Progenitor cell of endocrine pancreas (in vitro differentiated cells): ENCODE measurements at regions not wholly inside any gene's neighbourhood (a gene's known extent, or its start where the extent isn't known, plus 50 kb on each side); places are given as distances from the start of the nearest gene placed in this dataset.

Source experiments
- DNase-seq: peaks from one replicate; pipeline ENCODE4 v3.0.0; 2021; ENCODE audit warnings: low spot score; ENCODE audit not compliant: unreplicated experiment
- H3K27ac Mint-ChIP-seq: 2 replicates; pipeline ENCODE4 v1.8.0; 2021; ENCODE audit warnings: mild to moderate bottlenecking, moderate library complexity, mixed read lengths
- H3K27me3 Mint-ChIP-seq: 2 replicates; pipeline ENCODE4 v1.8.0; 2021; ENCODE audit warnings: mixed read lengths
- H3K36me3 Mint-ChIP-seq: 2 replicates; pipeline ENCODE4 v1.8.0; 2022; ENCODE audit warnings: mixed read lengths; ENCODE audit not compliant: insufficient read depth
- H3K4me1 Mint-ChIP-seq: 2 replicates; pipeline ENCODE4 v1.8.0; 2021; ENCODE audit warnings: low read depth, mixed read lengths
- H3K4me3 Mint-ChIP-seq: 2 replicates; pipeline ENCODE4 v1.8.0; 2021; ENCODE audit warnings: low read depth, mild to moderate bottlenecking, moderate library complexity, mixed read lengths
- H3K9me3 Mint-ChIP-seq: 2 replicates; pipeline ENCODE4 v1.8.0; 2021; ENCODE audit warnings: low read depth, mixed read lengths
- TF ChIP-seq, protein P1 (sequence below): fragments of 200-600 bp; sonication (generic); IDR thresholded peaks from one replicate; pipeline ENCODE4 v1.5.0; 2021; ENCODE audit warnings: antibody characterized with exemption, mild to moderate bottlenecking; ENCODE audit not compliant: unreplicated experiment

DNA sequence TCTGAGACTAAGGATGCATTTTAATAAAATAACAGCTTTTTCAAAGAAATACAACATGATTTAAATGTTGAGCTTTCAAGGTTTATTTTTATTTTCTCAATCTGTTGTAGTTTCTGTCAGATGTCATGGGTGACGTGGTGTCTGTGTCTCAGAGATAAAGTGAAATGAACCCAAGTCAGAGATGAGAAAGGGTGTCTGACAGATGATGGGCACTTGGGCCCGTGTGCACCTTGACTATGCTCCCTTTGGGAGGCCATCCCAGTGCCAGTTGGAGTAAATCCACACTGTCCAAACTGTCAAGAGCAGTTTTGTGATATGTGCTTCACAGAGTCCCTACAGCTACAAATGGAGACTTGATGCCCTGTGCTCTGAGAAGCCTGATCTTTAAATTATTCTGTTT, 536.9 kb upstream of the FAM174A start:
- Mint-ChIP-seq H3K9me3 (peaks cover 11% of the 10 kb centered on the region), H3K27ac (no peak overlapping the region), H3K27me3 (no peaks in the 10 kb centered on the region), H3K4me1 (no peaks in the 10 kb centered on the region), H3K4me3 (no peak overlapping the region), H3K36me3 (no peaks in the 10 kb centered on the region)
- TF ChIP-seq, protein P1, sequence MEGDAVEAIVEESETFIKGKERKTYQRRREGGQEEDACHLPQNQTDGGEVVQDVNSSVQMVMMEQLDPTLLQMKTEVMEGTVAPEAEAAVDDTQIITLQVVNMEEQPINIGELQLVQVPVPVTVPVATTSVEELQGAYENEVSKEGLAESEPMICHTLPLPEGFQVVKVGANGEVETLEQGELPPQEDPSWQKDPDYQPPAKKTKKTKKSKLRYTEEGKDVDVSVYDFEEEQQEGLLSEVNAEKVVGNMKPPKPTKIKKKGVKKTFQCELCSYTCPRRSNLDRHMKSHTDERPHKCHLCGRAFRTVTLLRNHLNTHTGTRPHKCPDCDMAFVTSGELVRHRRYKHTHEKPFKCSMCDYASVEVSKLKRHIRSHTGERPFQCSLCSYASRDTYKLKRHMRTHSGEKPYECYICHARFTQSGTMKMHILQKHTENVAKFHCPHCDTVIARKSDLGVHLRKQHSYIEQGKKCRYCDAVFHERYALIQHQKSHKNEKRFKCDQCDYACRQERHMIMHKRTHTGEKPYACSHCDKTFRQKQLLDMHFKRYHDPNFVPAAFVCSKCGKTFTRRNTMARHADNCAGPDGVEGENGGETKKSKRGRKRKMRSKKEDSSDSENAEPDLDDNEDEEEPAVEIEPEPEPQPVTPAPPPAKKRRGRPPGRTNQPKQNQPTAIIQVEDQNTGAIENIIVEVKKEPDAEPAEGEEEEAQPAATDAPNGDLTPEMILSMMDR, result no peak
- no peak for DNase-seq

DNA sequence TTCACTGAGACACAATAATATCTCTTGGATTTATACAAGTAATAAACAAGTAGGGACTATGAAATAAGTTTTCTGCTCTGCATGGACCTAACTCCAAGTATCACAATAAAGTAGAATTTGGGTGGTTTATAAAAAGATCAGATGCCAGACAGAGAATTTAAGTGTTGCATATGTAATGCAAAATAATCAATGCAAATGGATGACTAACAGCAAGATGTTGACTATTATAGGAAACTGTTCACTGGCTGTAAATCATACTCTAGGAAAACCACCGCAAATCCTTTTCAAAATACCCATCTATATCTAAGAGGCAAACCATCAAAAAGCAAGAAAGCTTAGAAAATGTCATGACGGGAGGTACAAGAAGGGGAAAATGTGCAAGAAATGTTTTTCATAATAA, 539.8 kb upstream of the FAM174A start:
- no peak for DNase-seq
- Mint-ChIP-seq H3K36me3 (no peaks in the 10 kb centered on the region), H3K27me3 (no peaks in the 10 kb centered on the region), H3K4me3 (no peak overlapping the region), H3K9me3 (peaks cover 5% of the 10 kb centered on the region), H3K27ac (no peak overlapping the region), H3K4me1 (no peaks in the 10 kb centered on the region)
- TF ChIP-seq, protein P1, result no peak

DNA sequence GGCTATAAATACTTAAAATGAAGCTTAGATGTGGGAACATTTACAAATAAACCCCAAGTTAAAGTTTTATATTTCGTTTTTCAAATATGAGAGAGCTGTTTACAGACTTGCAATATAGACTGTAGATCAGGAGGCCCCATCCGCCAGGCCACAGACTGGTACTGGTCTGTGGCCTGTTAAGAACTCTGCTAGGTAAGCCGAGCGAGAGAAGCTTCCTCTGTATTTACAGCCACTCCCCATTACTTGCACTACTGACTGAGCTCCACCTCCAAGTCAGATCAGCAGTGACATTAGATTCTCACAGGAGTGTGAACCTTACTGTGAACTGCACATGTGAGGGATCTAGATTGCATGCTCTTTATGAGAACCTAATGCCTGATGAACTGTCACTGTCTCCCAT, 561.4 kb upstream of the FAM174A start:
- peaks cover 8% of the 10 kb centered on the region for H3K9me3 Mint-ChIP-seq
- H3K36me3 Mint-ChIP-seq, result no peaks in the 10 kb centered on the region
- H3K4me3 Mint-ChIP-seq, result no peak overlapping the region
- H3K27me3 Mint-ChIP-seq, result no peaks in the 10 kb centered on the region
- DNase-seq, result no peak
- peaks cover 10% of the 10 kb centered on the region for H3K4me1 Mint-ChIP-seq
- no peak overlapping the region for H3K27ac Mint-ChIP-seq
- TF ChIP-seq, protein P1, result no peak

DNA sequence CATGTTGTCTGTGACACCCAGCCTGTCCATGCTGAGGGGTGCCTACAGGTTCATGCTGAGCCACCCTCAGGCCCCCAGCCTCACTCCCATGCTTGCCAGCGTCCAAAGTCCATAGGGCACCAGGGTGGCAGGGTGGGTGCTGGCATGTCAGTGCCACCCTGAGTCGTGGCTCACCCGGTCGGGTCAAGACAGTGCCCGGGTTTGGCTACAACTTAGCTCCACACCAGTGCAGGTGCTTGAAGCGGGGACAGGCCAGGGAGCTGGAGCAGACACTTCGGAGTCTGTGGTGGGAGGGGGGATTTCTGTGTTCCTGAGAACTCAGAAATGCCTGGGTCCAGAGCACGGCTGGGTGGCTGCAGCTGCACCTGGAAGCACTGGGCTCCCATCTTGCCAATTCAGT, 579.2 kb upstream of the FAM174A start:
- Mint-ChIP-seq H3K36me3 (peaks cover 3% of the 10 kb centered on the region), H3K27ac (no peak overlapping the region), H3K4me1 (no peaks in the 10 kb centered on the region), H3K27me3 (no peaks in the 10 kb centered on the region), H3K9me3 (peaks cover 14% of the 10 kb centered on the region), H3K4me3 (no peak overlapping the region)
- TF ChIP-seq, protein P1, result no peak
- no peak for DNase-seq

DNA sequence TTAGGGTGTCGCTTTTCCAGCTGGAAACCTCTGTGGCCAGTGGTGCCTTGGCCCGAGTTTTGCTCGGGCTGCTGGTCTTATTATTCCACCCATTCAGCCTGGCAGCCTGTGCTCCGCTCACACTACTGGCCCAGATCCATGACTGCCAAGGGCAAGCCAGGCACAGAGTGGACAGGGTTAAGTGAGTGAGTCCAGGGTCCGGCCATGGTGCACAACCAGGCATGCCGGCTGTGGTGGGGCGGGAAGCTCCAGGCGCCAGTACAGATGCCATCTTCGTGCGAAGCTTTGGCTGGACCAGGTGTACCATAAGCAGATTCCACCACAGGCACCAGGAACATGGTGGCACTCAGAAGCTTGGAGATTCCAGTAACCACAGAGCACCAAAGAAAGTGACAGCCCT, 580.2 kb upstream of the FAM174A start:
- Mint-ChIP-seq H3K27ac (no peak overlapping the region), H3K4me1 (no peaks in the 10 kb centered on the region), H3K27me3 (no peaks in the 10 kb centered on the region), H3K36me3 (no peaks in the 10 kb centered on the region), H3K4me3 (no peak overlapping the region), H3K9me3 (peaks cover 5% of the 10 kb centered on the region)
- TF ChIP-seq, protein P1, result no peak
- no peak for DNase-seq
